Suprapubic skin (tissue), 4 donors: ENCODE measurements at regions not wholly inside any gene's neighbourhood (a gene's known extent, or its start where the extent isn't known, plus 50 kb on each side); places are given as distances from the start of the nearest gene placed in this dataset.

ENCODE experiments used
- DNase-seq, 2 donors: peaks; one replicate each; pipeline ENCODE4 v3.0.0-alpha.2; 2019; ENCODE audit warnings: low spot score in 2 of 2
- H3K27ac ChIP-seq: fragments of 200-600 bp; sonication (generic); one replicate; pipeline ENCODE4 v1.5.1; 2019
- H3K27me3 ChIP-seq: fragments of 200-600 bp; sonication (generic); one replicate; pipeline ENCODE4 v1.5.1; 2019
- H3K36me3 ChIP-seq: fragments of 200-600 bp; sonication (generic); one replicate; pipeline ENCODE4 v1.5.1; 2019
- H3K4me1 ChIP-seq: fragments of 200-600 bp; sonication (generic); one replicate; pipeline ENCODE4 v1.5.1; 2019
- H3K4me3 ChIP-seq: fragments of 200-600 bp; sonication (generic); one replicate; pipeline ENCODE4 v1.5.1; 2019; ENCODE audit warnings: mild to moderate bottlenecking
- H3K9me3 ChIP-seq: fragments of 200-600 bp; sonication (generic); one replicate; pipeline ENCODE4 v1.5.1; 2019
- EP300 ChIP-seq: sonication (generic); formaldehyde crosslinking; IDR thresholded peaks from one replicate; pipeline ENCODE4 v1.6.1; 2017; ENCODE audit warnings: antibody characterized with exemption
- POLR2A ChIP-seq, 2 donors: fragments of 450-650 bp; IDR thresholded peaks; one replicate each; pipeline ENCODE4 v1.6.1; 2017; ENCODE audit warnings: antibody characterized with exemption in 2 of 2, mild to moderate bottlenecking in 2 of 2, moderate library complexity in 2 of 2
- POLR2AphosphoS5 ChIP-seq, 3 donors: sonication (generic); formaldehyde crosslinking; IDR thresholded peaks; one replicate each; pipeline ENCODE4 v1.6.1; 2017; ENCODE audit warnings: antibody characterized with exemption in 3 of 3
- WGBS: methylation state at CpG from one replicate; pipeline ENCODE4 v1.1.5; 2018; 5-methylcytosine and 5-hydroxymethylcytosine counted together
- TF ChIP-seq, protein P1 (sequence below), 2 donors: fragments of 200-600 bp in 1 of 2; fragments of 450-650 bp in 1 of 2; sonication (generic) in 1 of 2; IDR thresholded peaks; one replicate each; pipeline ENCODE4 v1.5.1; 2016 to 2019; ENCODE audit warnings: antibody characterized with exemption in 2 of 2, mild to moderate bottlenecking in 1 of 2, moderate library complexity in 1 of 2

DNA sequence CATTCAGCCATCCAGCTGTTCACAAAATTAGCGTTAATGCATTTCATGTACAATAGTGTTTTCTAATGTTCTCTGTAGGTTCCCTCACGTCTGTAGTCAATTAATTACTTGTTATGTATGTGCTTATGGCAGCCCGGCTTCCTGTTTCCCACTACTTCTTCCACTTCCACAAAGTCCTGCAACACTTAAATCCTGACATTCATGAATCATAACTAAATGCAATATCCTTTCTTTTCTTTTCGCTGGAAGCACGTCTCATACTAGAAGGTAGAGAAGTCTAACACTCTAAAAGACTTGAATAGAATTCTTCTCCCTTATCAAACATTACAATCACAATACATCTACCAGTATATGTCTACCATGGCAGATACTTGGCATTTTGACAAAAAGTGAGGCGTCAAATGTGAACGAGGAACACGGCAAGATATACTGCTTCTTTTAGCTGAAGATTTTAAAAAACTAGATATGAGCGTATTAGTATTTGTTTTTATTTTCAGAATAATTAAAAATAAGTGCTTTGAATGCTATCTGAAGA lies 239.0 kb upstream of the DIAPH2 start:
- 40% methylated on average over 9 of the region's 9 CpGs for WGBS
- no peaks in the 10 kb centered on the region for H3K27me3 ChIP-seq
- H3K4me3 ChIP-seq, result no peak overlapping the region
- no peaks in the 10 kb centered on the region for H3K9me3 ChIP-seq
- no peaks in the 10 kb centered on the region for H3K4me1 ChIP-seq
- TF ChIP-seq, protein P1, sequence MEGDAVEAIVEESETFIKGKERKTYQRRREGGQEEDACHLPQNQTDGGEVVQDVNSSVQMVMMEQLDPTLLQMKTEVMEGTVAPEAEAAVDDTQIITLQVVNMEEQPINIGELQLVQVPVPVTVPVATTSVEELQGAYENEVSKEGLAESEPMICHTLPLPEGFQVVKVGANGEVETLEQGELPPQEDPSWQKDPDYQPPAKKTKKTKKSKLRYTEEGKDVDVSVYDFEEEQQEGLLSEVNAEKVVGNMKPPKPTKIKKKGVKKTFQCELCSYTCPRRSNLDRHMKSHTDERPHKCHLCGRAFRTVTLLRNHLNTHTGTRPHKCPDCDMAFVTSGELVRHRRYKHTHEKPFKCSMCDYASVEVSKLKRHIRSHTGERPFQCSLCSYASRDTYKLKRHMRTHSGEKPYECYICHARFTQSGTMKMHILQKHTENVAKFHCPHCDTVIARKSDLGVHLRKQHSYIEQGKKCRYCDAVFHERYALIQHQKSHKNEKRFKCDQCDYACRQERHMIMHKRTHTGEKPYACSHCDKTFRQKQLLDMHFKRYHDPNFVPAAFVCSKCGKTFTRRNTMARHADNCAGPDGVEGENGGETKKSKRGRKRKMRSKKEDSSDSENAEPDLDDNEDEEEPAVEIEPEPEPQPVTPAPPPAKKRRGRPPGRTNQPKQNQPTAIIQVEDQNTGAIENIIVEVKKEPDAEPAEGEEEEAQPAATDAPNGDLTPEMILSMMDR (IDR thresholded peaks at IDR 0.05), result no peak
- TF ChIP-seq POLR2AphosphoS5 (IDR thresholded peaks at IDR 0.05), result no peak
- TF ChIP-seq EP300, result no peak
- TF ChIP-seq POLR2A (IDR thresholded peaks at IDR 0.05), result no peak
- H3K36me3 ChIP-seq, result no peaks in the 10 kb centered on the region
- DNase-seq, result no peak
- no peak overlapping the region for H3K27ac ChIP-seq

DNA sequence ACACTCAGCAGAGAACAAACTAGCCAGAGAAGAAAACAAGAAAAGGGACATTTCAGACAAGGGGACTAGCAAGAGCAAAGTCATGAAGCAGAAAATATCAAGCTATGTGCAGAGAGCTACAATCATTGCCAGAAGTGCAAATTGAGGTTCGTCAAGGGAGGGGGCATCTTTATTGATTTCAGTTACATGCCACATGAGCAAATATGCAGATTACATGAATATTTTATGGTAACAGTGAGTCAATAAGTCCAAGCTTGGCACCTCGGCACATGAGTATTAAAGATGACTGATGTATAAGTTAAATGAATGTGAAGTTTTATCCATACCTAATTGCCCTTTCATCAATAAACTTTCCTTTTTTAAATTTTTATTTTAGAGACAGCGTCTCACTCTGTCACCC lies 238.1 kb upstream of the DIAPH2 start:
- H3K27me3 ChIP-seq, result no peaks in the 10 kb centered on the region
- WGBS, result 77% methylated on average over 3 of the region's 3 CpGs
- H3K27ac ChIP-seq, result no peak overlapping the region
- H3K4me1 ChIP-seq, result no peaks in the 10 kb centered on the region
- no peak overlapping the region for H3K4me3 ChIP-seq
- H3K9me3 ChIP-seq, result no peaks in the 10 kb centered on the region
- no peak for DNase-seq
- no peak for TF ChIP-seq POLR2AphosphoS5 (IDR thresholded peaks at IDR 0.05)
- TF ChIP-seq, protein P1 (IDR thresholded peaks at IDR 0.05), result no peak
- TF ChIP-seq EP300, result no peak
- no peak for TF ChIP-seq POLR2A (IDR thresholded peaks at IDR 0.05)
- H3K36me3 ChIP-seq, result no peaks in the 10 kb centered on the region

DNA sequence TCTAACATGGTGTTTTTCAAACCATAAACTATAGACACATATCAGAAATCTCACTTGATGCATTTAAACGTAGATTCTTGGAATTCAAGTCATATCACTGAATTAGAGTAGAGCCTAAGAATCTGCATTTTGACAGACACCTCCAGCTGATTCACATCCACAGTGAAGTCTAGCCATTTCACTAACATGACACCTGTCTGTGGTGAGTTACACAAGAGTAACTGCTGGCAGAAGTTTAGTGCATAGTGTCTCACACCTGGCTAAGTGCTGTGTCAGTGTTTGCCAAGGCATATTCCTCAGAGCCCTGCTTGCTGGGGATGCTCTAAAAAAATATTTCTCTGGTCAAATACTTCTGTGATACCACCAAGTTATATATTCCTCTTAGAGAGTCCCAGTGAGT lies 237.5 kb upstream of the DIAPH2 start:
- WGBS, result 59% methylated on average over 1 of the region's 1 CpG
- Histone ChIP-seq H3K27me3 (no peaks in the 10 kb centered on the region), H3K4me3 (no peak overlapping the region), H3K4me1 (no peaks in the 10 kb centered on the region), H3K36me3 (no peaks in the 10 kb centered on the region), H3K27ac (no peak overlapping the region), H3K9me3 (no peaks in the 10 kb centered on the region)
- no peak for TF ChIP-seq POLR2AphosphoS5 (IDR thresholded peaks at IDR 0.05)
- no peak for TF ChIP-seq POLR2A (IDR thresholded peaks at IDR 0.05)
- TF ChIP-seq, protein P1 (IDR thresholded peaks at IDR 0.05), result no peak
- TF ChIP-seq EP300, result no peak
- no peak for DNase-seq

DNA sequence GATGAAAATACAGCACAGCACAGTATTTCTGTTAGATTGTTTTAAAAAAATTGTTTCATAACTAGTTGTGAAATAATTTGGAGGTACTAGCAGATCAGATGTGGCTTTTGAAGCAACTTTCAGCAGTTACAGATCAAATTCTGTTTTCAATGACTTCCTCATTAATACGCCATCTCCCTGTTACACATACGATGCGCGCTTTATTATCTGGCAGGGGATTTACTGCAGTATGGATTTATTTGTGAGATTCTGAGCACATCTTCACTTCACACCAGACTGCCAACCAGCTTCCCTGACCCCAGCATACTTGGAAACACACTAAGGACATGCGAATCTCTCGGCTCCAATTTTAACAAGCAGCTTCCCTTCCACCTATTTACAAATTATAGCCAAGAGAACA lies 235.5 kb upstream of the DIAPH2 start:
- TF ChIP-seq, protein P1 (IDR thresholded peaks at IDR 0.05), result no peak
- no peaks in the 10 kb centered on the region for H3K9me3 ChIP-seq
- no peaks in the 10 kb centered on the region for H3K4me1 ChIP-seq
- no peaks in the 10 kb centered on the region for H3K36me3 ChIP-seq
- no peak for DNase-seq
- no peak overlapping the region for H3K4me3 ChIP-seq
- H3K27ac ChIP-seq, result no peak overlapping the region
- 63% methylated on average over 6 of the region's 6 CpGs for WGBS
- H3K27me3 ChIP-seq, result no peaks in the 10 kb centered on the region

DNA sequence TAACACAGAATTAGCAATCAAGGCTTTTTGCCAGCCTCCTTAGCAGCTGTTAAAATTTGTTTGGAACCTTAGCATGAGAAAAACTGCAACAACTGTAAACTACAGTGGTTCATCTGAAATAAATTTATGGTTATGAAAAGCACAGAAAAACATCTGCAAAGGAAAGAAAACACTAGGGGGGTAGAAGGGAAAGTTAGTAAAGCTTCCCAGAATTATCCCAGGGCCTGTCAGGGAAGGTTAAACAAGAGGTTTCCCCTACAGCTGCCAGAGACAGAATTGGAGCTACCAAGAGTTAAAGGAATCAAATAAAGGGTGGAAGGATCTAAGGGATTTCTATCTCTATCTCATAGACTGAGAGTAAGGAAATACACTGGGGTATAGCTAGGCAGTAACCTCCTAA lies 234.7 kb upstream of the DIAPH2 start:
- TF ChIP-seq POLR2AphosphoS5 (IDR thresholded peaks at IDR 0.05) (no peak), POLR2A (IDR thresholded peaks at IDR 0.05) (no peak)
- TF ChIP-seq, protein P1 (IDR thresholded peaks at IDR 0.05), result no peak
- Histone ChIP-seq H3K36me3 (no peaks in the 10 kb centered on the region), H3K4me3 (no peak overlapping the region), H3K9me3 (no peaks in the 10 kb centered on the region), H3K4me1 (no peaks in the 10 kb centered on the region), H3K27me3 (no peaks in the 10 kb centered on the region), H3K27ac (no peak overlapping the region)
- DNase-seq, result no peak
